HS-5 (cell line): ENCODE measurements at regions not wholly inside any gene's neighbourhood (a gene's known extent, or its start where the extent isn't known, plus 50 kb on each side); places are given as distances from the start of the nearest gene placed in this dataset.
"Not testable (repeated sequence)": the region's sequence is repeated elsewhere in the genome, so short reads cannot be mapped to it uniquely, and the experiment has no call there.

ENCODE experiments used
- DNase-seq: peaks from one replicate; pipeline ENCODE4 v3.0.0-alpha.2; 2012; ENCODE audit warnings: low read depth

DNA sequence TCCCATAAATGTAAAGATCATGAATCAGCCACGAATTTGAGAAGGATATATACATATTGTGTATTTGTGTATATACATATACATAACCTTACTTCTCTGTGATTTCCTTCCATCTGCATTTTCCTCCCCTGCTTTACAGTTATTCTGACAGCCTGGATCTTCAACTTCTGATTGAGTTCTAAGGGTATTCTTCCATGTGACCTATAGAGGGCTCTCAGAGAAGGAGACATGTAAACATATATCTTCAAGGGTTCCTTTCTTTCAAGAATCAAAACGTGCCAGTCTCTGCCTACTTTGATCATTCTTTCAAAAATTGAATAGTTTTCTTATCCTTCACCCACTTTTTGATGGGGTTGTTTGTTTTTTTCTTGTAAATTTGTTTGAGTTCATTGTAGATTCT lies 453.7 kb upstream of the POT1 start:
- DNase-seq: no peak

DNA sequence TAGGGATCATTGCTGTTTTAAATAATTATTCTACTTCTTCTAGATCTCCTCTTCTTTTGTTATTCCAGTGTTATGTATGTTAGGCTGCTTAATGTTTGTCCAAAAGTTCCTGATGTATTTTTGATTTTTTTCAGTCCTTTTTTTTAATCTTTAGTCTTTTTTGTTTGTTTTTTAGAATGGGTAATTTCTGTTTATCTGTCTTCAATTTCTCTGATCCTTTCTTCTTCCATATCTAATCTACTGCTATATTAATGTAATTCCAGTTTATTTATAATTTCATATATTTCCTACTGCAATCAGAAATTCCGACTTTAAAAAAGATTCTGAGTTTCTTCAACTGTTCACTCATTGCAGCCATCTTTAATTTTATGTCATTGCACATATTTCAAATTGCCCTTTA lies 452.8 kb upstream of the POT1 start:
- DNase-seq: no peak

DNA sequence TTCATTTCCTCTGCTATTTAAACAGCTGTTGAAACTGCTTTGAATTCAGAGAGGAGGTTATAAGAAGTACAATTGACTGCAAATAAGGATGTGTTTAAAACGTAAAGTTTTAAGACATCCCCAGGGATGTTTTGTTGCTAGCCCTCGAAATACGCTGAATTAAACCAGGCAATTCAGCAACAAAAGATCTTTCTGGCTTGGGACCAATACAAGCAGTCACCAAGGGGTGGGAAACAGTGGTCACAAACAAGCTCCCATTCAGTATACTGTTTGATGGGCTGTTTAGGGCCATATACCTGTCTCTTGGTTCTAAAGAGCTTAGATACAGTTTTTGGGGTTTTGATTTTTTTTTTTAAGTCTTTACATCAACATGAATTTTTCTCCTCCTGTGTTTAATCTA lies 446.3 kb upstream of the POT1 start:
- DNase-seq: no peak

DNA sequence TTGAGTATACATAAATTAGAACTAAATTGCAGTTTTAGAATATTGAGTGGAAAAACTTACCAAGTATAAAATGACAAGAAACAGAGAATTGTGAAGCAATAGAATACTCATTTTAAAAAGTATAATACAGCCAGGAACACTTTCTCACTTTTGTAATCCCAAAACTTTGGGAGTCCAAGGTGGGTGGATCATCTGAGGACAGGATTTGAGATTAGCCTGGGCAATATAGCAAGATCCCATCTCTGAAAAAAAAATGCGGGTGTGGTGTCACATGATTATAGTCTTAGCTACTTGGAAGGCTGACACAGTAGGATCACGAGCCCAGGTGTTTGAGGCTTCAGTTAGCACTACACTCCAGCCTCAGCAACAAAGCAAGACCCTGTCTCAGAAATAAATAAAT lies 440.9 kb upstream of the POT1 start:
- no peak for DNase-seq

DNA sequence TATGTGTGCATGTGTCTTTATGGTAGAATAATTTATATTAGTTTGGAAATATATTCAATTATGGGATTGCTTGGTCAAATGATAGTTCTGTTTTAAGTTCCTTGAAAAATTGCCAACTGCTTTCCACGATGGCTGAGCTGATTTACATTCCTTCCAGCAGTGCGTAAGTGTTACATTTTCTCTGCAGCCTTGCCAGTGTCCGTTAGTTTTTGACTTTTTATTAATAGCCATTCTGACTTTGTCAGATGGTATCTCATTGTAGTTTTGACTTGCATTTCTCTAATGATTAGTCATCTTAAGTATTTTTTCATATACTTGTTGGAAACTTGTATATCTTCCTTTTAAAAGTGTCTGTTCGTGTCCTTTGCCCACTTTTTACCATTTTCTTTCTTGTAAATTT lies 434.2 kb upstream of the POT1 start:
- DNase-seq: no peak

DNA sequence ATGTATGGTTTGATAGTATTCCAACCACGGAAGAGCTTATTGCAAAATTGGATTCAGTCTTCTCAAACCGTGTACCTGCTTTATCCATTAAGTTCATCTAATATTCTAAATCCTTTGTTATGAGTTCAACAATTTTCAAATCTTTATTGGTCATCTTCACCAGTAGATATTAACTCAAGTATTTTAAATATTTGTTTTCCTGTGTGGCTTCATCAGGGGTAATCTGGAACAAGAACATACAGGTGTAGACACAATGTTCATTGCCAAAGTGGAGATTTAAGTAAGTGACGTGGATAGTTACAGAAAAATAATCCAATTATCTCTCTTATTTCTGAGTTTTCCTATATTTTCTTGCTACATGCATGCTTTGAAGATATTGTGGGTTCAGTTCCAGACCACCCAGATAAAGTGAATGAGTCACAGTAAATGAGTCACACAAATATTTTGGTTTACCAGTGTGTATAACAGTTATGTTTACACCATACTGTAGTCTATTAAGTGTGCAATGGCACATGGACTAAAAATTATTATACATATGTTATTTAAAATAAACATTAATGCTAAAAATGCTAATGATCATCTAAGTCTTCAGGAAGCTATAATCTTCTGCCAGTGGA lies 429.0 kb upstream of the POT1 start:
- no peak for DNase-seq

DNA sequence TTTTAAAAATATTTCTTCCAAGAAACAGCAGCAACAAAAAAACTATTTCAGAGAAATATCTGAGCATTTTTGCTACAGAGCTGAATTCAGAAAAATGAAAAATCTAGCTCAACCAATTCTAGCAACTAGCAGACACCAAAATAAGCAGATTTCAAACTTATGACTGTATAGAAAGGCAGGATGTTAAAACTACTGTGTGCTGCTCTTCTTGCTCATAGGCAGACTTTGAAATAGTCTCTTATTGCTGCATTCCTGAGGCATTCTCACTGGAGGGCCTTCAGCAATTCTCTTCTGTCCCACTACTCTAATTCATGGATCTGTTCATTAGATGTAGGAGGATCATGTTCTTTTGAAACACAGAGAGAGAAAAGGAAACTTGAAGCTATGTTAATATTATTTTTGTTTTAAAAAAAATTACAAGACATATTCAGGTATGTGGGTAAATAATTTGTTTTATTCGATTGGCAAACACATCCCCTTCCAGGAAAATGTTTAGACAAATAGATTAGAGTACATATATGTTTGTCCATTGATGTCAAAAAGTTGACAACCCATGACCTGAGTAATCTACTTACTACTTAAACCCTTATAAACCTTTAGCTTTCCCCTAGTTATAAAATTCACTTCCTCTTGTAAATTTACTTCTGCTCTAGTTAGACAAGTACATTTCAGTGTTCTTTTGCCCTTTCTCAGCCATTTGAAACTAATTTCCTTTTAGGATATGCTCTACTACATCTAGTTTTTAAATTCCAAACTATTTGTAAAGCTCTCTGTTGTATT lies 428.2 kb upstream of the POT1 start:
- no peak for DNase-seq

DNA sequence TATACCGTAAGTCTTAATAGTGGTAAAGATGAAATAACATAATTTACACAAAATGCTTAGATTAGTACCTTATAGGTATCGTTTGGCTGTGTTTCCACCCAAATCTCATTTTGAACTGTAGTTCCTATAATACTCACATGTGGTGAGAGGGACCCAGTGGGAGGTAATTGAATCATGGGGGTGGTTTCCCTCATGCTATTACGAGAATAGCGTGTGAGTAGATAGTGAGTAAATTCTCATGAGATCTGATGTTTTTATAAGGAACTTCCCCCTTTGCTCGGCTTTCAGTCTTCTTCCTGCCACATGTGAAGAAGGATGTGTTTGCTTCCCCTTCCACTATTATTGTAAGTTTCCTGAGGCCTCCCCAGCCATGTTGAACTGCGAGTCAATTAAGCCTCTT lies 426.3 kb upstream of the POT1 start:
- peak; percentile 5 for DNase-seq

DNA sequence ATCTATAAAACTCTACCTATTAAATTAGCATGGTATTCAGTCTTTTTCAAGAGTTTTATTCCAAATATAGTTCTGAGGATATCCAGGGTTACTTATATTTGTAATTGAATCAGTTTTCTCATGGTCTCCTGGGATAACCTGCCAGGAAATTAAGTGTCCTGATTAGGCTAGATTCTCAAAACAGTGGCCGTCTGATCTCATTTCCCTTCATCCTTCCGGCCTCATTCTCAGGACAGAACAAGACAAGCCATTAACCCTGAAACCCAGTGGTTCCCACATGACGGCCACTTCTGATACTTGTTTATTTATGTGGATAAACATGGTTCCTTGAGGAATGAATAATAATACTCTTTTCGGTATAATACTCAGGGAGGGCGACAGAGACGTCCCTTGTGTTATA lies 417.6 kb upstream of the POT1 start:
- DNase-seq: no peak

DNA sequence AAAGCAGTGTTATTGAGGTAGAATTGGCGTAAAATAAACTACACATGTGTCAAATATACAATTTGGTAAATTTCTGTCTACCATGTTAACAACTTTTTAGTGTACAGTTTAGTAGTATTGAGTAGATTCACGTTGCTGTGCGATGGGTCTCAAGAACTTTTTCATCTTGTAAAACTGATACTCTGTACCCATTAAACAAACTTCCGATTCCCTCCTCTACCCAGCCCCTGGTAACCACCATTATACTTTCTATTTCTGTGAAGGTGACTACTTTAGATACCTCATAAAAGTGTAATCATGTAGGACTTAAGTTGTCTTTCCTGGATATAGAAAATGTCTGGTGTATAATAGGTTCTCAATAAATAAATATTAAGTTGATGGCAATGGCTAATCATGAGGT lies 408.5 kb upstream of the POT1 start:
- DNase-seq: no peak

DNA sequence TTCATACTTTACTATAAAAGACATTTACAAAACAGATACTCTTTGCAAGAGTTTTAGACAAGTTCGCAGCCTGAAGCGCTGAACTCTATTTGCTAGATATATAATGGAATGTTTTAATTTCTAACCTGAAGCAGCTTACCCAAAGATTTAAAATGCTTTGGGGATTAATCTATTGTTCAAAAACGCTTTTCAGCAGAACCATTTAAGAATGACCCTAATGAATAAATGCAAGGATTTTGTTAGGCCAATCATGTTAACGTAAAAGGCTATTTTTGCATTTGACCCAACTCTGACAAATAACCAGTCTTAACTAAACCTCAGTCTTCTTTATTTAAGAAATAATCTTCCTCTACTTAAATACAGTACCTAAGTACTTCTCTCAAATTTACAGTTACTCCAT lies 406.7 kb upstream of the POT1 start:
- DNase-seq: no peak

DNA sequence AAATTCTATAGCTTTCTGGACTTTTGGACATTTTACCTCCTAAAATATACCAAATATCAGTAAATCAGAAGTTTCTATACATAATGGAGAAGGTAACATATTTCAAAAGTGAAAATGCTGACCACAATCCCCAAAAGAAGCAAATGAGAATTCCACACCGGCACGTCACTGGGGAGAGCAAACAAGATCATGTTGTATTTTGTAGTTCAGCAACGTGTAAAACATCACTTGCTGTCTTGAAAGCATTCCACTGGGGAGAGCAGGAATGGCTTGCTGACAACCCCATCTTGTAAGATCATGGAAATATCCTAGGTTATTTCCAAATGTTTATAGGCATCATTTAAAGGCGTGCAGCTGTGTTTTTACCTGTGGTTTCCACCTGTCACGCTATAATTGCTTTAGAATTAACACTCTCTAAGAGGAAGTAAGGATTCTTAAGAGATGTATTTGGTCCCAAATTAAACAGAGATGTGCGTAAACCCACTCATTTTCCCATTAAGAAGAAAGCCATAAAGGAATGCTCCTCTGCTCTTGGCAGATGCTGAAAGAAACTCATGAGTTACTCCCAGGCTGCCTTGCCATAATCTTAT lies 397.1 kb upstream of the POT1 start:
- no peak for DNase-seq

DNA sequence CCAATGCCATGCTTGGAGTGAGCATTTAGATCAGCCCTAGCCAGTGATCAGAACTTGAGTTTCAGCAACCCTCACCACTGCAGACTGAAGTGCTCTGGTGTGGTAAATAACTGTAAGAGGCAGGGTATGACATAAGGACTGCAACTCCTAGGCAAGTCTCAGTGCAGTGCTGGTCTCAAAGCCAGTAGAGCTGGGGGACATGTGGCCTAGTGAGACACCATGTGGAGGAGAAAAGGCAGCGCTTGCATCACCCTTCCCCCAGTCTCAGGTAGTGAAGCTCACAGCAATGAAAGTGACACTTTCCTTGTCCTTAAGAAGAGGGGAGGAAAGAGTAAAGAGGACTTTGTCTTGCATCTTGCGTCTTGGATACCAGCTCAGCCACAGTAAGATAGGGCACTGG lies 386.8 kb upstream of the POT1 start:
- no peak for DNase-seq

DNA sequence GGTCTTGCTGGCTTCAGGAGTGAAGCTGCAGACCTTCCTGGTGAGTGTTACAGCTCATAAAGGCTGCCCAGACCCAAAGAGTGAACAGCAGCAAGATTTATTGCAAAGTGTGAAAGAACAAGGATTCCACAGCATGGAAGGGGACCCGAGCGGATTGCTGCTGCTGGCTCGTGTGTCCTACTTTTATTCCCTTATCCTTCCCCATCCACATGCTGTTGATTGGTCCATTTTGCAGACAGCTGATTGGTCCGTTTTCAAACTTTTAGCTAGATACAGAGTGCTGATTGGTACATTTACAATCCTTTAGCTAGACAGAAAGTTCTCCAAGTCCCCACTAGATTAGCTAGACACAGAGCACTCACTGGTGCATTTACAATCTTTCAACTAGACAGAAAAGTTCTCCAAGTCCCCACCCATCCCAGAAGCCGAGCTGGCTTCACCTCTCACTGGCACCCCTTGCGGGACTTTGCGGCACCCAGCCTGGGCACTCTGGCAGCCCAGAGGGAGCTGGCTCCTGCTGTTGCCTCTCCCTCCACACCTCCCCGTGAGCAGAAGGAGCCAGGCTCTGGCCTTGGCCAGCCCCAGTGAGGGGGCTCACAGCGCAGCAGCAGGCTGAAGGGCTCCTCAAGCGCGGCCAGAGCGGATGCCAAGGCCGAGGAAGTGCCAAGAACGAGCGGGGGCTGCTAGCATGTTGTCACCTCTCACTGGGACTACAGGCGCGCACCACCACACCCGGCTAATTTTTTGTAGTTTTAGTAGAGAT lies 369.6 kb upstream of the POT1 start:
- DNase-seq: no peak

DNA sequence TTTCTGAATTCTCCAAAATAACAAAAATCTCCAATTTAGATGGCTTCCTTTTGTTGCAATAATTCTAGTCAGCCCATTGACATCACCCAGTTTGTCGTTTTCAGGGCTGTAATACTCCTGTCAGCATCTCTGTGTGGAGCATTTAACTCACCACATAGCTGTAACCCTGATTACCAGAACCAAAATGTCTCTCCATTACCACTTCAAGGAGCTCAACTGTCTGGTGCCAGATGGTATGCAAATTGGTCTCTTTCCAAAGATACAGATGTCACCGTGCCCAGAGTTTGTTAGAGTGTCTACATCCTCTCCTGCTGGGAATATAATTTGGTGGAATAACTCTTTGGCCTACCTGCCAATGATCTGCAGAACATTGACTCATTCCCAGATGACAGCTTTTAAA lies 350.3 kb upstream of the POT1 start:
- DNase-seq: no peak

DNA sequence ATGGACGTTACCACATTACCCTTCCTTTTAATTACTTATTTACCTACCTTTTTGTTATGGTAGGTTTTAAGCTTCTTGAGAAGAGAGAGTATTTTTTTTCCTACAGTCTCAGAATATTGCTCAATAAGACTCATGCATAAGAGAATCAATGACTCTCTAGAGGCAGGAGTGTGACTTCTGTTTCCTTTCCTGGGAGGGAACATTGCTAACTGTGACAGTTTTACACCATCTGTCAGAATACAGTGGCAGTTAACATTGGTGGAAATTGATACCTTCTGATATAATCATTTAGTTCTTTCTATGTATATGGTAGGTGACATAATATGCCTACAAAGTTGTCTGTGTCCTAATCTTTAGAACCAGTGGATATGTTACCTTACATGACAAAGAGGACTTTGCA lies 348.7 kb upstream of the POT1 start:
- DNase-seq: no peak

DNA sequence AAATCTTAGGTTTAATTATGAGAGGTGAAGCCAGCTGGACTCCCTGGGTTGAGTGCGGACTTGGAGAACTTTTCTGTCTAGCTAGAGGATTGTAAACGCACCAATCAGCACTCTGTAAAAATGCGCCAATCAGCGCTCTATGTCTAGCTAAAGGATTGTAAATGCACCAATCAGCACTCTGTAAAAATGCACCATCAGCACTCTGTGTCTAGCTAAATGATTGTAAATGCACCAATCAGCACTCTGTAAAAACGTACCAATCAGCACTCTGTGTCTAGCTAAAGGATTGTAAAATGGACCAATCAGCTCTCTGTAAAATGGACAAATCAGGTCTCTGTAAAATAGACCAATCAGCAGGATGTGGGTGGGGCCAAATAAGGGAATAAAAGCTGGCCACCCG lies 345.1 kb upstream of the POT1 start:
- not testable (repeated sequence) for DNase-seq

DNA sequence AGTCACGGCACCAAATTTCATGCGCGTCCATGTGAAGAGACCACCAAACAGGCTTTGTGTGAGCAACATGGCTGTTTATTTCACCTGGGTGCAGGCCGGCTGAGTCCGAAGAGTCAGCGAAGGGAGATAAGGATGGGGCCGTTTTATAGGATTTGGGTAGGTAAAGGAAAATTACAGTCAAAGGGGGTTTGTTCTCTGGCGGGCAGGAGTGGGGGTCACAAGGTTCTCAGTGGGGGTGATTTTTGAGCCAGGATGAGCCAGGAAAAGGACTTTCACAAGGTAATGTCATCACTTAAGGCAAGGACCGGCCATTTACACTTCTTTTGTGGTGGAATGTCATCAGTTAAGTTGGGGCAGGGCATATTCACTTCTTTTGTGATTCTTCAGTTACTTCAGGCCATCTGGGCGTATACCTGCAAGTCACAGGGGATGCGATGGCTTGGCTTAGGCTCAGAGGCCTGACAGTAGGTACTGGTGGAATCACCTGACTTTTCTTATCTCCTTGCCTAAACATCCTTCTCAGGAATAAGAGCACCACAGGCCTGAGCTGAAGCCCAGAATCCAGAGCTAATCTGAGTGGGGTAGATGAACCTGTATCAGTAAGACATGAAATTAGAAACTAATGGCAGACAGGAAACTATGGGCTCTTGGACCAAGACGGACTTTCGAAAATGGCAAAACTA lies 334.7 kb upstream of the POT1 start:
- DNase-seq: not testable (repeated sequence)

DNA sequence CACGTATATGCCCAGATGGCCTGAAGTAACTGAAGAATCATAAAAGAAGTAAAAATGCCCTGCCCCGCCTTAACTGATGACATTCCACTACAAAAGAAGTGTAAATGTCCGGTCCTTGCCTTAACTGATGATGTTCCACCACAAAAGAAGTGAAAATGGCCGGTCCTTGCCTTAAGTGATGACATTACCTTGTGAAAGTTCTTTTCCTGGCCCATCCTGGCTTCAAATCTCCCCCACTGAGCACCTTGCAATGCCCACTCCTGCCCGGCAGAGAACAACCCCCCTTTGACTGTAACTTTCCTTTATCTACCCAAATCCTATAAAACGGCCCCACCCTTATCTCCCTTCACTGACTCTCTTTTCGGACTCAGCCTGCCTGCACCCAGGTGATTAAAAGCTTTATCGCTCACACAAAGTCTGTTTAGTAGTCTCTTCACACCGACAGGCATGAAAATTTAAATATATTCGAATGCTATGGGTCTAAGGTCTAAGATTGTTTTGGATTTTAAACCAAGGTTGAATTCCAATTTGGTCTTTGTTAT lies 329.3 kb upstream of the POT1 start:
- not testable (repeated sequence) for DNase-seq

DNA sequence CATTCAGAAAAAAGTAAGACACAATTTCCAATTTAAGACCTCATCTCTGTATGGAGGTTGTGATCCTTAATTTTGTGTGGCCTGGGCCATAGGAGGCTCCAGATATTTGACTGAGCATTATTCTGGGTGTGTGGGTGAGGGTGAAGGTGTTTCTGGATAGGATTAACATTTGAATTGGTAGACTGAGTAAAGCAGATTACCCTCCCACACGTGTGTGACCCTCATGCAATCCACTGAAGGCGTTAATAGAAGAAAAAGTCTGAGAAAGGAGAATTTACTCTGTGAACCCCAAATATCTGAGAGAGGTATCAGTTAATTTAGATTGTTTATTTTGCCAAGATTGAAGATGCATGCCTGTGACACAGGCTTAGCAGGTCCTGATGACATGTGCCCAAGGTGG lies 328.0 kb upstream of the POT1 start:
- DNase-seq: no peak

DNA sequence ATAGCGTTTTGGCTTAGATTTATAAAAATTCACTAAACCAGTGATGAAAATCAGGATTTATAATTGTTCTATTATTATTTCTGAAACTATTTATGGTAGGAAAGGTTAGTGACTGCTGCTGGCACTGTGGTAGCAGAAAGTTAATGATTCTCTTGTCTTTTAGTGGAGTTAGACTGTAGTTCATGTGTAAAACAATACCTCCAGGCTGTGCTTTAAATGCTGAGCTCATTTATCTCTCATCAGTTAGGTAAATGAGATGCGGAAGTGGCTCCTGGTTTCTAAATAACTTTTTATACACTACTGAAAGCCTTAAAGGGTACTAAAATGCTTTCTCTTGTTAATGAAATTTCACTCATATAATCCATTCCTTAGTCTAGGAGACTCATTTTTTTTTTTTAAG lies 326.8 kb upstream of the POT1 start:
- DNase-seq: no peak

DNA sequence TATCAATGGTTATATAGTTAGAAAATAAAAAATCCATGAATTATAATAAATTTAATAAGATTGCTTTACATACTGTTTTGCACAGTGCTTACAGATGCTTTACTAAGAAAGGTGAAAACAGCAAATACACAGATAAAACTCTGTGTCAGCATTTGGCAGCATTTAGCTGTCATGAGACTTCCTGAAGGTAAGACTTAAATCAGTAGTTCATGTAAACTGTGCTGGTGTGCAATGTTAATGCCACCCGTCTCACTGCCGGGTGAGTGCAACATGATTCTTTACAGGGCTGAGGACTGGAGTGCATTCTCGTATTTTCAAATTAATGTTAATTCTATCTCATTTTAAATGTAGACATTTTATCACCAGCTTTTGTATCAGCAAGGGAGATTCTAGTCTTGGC lies 326.2 kb upstream of the POT1 start:
- DNase-seq: no peak
